HG03378 (cell line): ENCODE measurements at regions not wholly inside any gene's neighbourhood (a gene's known extent, or its start where the extent isn't known, plus 50 kb on each side); places are given as distances from the start of the nearest gene placed in this dataset.

Experiments used
- ATAC-seq: cut with Tn5 transposase; IDR thresholded peaks from one replicate; pipeline ENCODE4 v1.9.1; 2021; ENCODE audit warnings: mild to moderate bottlenecking, moderate library complexity; ENCODE audit not compliant: unreplicated experiment

- no peak for ATAC-seq
Observed at GRCh38 chr6:4466769-4467480, 309.3 kb upstream of the CDYL start.

- ATAC-seq = no peak
Observed at GRCh38 chr6:4466261-4466660, 309.9 kb upstream of the CDYL start.

DNA sequence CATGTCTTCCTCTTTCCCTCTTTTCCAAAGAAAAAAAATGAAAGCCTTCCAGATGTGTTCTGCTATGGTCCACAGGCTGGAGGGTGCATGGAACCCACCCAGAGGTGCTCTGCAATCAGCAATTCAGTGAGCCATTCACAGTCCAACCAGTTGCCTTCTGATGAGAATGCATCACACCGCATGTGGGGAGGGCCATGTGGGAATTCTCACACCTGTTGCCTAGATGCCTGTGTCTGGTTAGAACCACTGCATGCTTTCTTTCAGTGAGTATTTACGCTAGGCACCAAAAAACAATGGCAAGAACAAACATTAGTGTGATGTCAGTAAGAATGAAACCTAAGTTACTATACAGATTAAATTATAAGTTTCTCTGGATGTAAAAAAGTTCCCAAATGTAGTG is 311.6 kb upstream of the CDYL start:
- no peak for ATAC-seq

DNA sequence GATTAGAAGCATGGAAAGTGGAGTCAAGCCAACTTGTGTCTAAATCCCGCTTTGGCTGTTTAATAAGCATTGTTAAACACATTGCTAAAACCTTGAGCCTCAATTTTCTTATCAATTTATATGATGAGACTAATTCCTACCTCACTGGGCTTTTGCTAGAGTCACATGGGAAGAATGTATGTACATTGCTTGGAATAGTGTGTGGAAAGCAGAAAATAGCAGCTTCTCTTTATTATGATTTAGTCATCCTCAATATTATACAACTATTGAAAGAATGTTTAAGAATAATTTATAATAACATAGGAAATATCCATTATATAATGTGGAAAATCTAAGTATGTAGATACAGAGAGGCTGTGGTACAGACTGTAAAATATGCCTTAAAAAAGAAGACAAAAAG is 313.0 kb upstream of the CDYL start:
- ATAC-seq = no peak

DNA sequence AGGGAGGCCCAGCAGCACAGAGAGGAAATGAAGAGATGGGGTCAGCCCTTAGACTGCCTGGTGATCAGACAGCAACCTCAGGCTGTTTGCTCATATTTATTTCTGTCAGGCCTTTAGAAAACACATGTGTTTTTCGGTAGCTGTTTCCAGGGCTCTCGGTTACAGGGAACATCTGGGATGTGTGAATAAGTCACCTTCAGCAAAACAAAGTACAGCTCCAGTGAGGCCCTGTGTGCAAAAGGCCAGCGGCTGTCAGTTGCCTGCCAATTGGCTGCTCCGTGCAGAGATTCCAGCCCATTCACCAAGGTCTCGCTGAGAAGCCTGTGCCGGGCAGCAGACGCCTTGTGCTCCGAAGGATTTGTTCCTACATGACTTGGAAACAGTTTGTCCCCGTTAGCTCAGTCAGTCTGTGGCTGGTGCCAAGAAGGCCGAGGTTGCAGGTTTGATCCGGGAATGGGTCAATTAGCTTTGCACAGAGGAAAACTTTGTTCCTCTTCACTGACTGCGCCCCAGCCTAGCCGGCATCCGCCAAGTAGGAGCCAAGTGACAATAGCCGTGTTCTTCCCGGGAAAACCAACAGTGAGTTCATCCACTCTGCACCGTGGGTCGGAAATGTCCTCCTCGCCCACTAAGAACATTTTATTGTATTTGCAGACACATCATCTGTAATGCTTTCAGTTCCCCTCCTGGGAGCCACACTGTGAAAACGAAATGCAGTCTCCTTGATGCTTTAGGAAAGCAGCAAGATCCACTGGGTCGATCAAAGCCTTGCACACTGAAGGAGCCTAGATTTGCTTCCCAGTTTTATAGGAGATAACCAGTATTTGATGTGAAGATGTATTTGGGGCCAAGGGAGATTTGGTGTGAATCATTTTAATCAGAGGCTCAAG is 315.4 kb upstream of the CDYL start:
- no peak for ATAC-seq

DNA sequence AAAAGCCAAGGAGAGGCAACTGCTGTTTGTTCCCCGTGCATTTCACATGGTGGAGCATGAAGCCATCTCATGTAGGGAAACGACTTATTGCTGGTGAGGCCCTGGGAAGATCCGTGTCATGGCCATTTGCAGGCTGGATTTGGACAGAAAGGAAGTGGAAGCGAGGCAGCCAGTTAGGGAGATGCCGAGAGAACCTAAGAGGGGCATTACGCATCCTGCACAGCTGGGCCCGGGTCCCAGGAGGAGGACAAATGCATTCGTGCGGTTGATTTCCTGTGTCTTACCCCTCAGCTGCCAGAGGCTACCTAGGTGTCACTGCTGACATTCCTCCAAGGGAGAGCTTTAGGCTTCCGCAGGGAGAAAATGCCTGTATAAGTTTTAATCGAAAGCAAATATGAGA is 316.2 kb upstream of the CDYL start:
- ATAC-seq = no peak

DNA sequence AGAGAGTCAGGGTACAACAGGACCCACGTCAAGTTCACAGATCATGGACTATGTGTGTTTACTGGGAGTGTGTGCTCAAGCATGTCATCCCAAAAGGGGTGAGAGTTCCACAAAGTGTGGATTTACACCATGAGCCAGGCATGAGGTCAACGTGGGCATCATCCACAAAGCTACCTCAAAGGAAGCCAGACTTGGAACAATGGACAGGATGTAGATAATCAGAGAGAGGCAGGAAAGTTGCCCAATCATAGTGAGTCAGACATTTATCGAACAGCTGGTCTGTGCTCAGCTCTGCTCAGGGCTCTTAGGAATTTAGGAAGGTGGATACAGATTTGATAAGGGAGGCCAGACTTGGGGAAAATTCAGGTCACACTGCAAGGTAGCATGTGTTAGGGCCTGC is 317.2 kb upstream of the CDYL start:
- ATAC-seq = no peak

DNA sequence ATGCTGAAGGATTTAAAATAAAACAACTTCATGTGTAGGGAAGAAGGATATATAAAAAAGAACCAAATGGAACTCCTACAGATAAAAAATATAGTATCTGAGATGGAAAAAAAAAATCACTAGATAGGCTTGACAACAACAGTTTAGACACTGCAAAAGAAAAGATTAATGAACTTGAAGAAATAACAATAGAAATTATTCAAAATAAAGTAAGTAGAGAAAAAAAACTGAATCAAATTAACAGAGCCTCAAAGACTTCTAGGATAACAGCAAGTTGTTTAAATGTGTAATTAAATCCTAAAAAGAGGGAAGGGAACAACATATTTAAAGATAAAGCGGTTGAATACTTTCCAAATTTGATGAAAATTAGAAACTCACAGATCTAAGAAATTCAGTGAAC is 316.3 kb upstream of the ECI2 start:
- no peak for ATAC-seq

DNA sequence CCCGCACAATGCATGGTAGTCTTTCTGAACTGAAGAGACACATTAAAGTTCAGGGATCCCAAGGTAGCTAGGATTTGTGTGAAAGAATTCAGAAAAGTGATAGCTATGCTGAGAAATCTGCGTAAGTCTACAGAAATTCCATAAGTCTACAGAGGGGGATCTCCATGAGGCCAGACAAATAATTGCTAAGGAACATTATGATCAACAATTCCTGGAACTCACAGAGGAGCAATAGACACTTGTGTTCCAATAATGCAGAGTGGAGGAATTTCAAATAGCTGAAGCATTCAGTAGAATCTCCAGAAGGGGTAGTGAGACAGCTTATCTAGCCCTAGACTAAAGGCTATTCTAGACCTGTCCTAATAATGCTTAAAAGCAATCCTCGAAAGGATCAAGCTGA is 315.7 kb upstream of the ECI2 start:
- no peak for ATAC-seq

- ATAC-seq = no peak
Observed at GRCh38 chr6:4450237-4450636, 314.9 kb upstream of the ECI2 start.

GRCh38 chr6:4449409-4449808 is 314.0 kb upstream of the ECI2 start:
- no peak for ATAC-seq

- ATAC-seq = no peak
Observed at GRCh38 chr6:4448841-4449240, 313.5 kb upstream of the ECI2 start.

GRCh38 chr6:4447639-4448330 is 312.4 kb upstream of the ECI2 start:
- no peak for ATAC-seq

GRCh38 chr6:4446982-4447381 is 311.6 kb upstream of the ECI2 start:
- no peak for ATAC-seq

DNA sequence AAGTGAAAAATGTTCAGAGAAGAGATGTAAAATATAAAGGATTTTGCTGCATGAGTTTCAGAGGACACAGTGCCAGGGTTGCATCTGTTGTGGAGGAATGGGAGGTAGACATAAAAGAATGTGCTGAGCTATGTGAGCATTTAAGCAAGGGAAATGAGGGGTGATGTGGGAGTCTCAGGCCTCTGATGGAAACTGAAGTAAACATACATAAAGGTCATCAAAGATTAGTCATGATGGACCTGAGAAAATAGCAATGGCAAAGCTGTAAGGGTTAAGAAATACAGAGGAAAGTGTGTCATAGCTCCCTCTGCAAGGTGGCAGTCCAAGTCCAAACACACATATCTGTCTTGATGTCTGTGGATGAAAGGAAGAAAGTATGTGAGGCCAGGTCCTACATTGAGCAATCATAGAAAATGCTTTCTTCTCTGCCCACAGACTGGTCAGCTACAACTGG is 306.6 kb upstream of the ECI2 start:
- ATAC-seq = no peak

DNA sequence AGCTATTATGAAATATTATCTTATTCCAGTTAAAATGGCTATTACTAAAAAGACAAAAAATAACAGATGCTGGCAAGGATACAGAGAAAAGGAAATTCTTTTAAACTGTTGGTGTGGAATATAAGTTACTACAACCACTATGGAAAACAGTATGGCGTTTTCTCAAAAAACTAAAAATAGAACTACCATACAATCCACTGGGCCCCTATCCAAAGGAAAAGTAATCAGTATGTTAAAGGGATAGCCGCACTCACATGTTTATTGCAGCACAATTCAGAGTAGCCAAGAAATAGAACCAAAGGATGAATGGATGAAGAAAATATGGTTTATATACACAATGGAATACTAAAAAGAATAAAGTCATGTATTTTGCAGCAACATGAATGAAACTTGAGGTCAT is 303.8 kb upstream of the ECI2 start:
- no peak for ATAC-seq

GRCh38 chr6:4437342-4437741 is 302.0 kb upstream of the ECI2 start:
- no peak for ATAC-seq

- no peak for ATAC-seq
Observed at GRCh38 chr6:4435981-4436445, 300.6 kb upstream of the ECI2 start.

GRCh38 chr6:4434655-4435054 is 299.3 kb upstream of the ECI2 start:
- ATAC-seq = no peak

GRCh38 chr6:4433199-4433598 is 297.8 kb upstream of the ECI2 start:
- no peak for ATAC-seq

GRCh38 chr6:4426968-4427367 is 291.6 kb upstream of the ECI2 start:
- ATAC-seq = no peak

DNA sequence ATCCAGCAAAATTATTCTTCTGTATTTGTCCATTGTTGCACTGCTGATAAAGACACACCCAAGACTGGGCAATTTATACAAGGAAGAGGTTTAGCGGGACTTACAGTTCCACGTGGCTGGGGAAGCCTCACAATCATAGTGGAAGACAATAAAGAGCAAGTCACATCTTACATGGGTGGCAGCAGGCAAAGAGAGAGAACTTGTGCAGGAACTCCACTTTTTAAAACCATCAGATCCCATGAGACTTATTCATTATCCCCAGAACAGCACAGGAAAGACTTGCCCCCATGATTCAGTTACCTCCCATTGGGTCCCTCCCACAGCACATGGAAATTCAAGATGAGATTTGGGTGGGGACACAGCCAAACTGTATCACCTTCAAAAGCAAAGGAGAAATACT is 286.5 kb upstream of the ECI2 start:
- no peak for ATAC-seq
